Gastroesophageal sphincter (tissue), 3 donors: ENCODE measurements at regions not wholly inside any gene's neighbourhood (a gene's known extent, or its start where the extent isn't known, plus 50 kb on each side); places are given as distances from the start of the nearest gene placed in this dataset.

ENCODE experiments used
- CTCF ChIP-seq, 4 experiments: fragments of 200-600 bp in 2 of 4; fragments of 450-650 bp in 2 of 4; sonication (generic) in 1 of 4; IDR thresholded peaks; one replicate each; pipeline ENCODE4 v1.5.1; 2017 to 2019; ENCODE audit warnings: antibody characterized with exemption in 4 of 4, mild to moderate bottlenecking in 2 of 4, moderate library complexity in 2 of 4
- EP300 ChIP-seq: sonication (generic); formaldehyde crosslinking; IDR thresholded peaks from one replicate; pipeline ENCODE4 v1.6.1; 2017; ENCODE audit warnings: antibody characterized with exemption, mild to moderate bottlenecking
- POLR2A ChIP-seq, 2 donors: fragments of 450-650 bp; IDR thresholded peaks; one replicate each; pipeline ENCODE4 v1.6.1; 2017; ENCODE audit warnings: antibody characterized with exemption in 2 of 2, mild to moderate bottlenecking in 2 of 2, moderate library complexity in 1 of 2
- POLR2AphosphoS5 ChIP-seq: sonication (generic); formaldehyde crosslinking; IDR thresholded peaks from one replicate; pipeline ENCODE4 v1.6.1; 2017; ENCODE audit warnings: antibody characterized with exemption

GRCh38 chr1:221849897-221850296, 108.0 kb upstream of the DUSP10 start:
- no peak for TF ChIP-seq CTCF (IDR thresholded peaks at IDR 0.05)
- no peak for TF ChIP-seq EP300
- TF ChIP-seq POLR2A (IDR thresholded peaks at IDR 0.05) = no peak
- no peak for TF ChIP-seq POLR2AphosphoS5
